HEK293 (cell line): ENCODE measurements at regions not wholly inside any gene's neighbourhood (a gene's known extent, or its start where the extent isn't known, plus 50 kb on each side); places are given as distances from the start of the nearest gene placed in this dataset.

Source experiments
- CTCF ChIA-PET: fragments of 350-600 bp; formaldehyde crosslinking; extraction: SDS; loops from one replicate; lab custom pipeline; 2021; ENCODE audit warnings: antibody characterized with exemption; lab: Yijun Ruan, JAX
- POLR2A ChIA-PET: fragments of 300-600 bp; formaldehyde crosslinking; extraction: SDS; loops from one replicate; lab custom pipeline; 2020; ENCODE audit warnings: antibody characterized with exemption, inconsistent platforms; lab: Yijun Ruan, JAX
- H3K27ac ChIP-seq: fragments of 200-500 bp; sonication (Bioruptor generic); 2 replicates; pipeline ENCODE4 v1.5.1; 2014; ENCODE audit warnings: low read depth, low read length, control low read depth, inconsistent platforms; ENCODE audit errors: extremely low read depth
- H3K36me3 ChIP-seq, 2 experiments: fragments of 200-500 bp in 1 of 2; sonication (Bioruptor generic) in 1 of 2; 1 replicate in 1 of 2; 2 replicates in 1 of 2; pipeline ENCODE4 v1.5.1; 2014 to 2017; ENCODE audit warnings: inconsistent platforms in 2 of 2, low read length in 2 of 2; ENCODE audit not compliant: control insufficient read depth in 2 of 2, insufficient read depth in 1 of 2
- H3K4me1 ChIP-seq: fragments of 200-500 bp; sonication (Bioruptor generic); 2 replicates; pipeline ENCODE4 v1.5.1; 2014; ENCODE audit warnings: mild to moderate bottlenecking, low read length, inconsistent platforms; ENCODE audit not compliant: control insufficient read depth, insufficient read depth
- H3K4me3 ChIP-seq: 2 replicates; pipeline ENCODE4 v1.5.1; 2011; ENCODE audit warnings: low read depth, mild to moderate bottlenecking, control low read depth, low read length, moderate library complexity
- H3K9me3 ChIP-seq: fragments of 200-500 bp; sonication (Bioruptor generic); 2 replicates; pipeline ENCODE4 v1.5.1; 2014; ENCODE audit warnings: low read depth, low read length, inconsistent platforms; ENCODE audit not compliant: control insufficient read depth, insufficient read depth
- CTCF ChIP-seq: fragments of 450-650 bp; formaldehyde crosslinking; IDR thresholded peaks from 2 replicates; pipeline ENCODE4 v1.5.1; 2016; ENCODE audit warnings: missing biosample characterization, missing genetic modification characterization
- EGR2 ChIP-seq: fragments of 450-650 bp; formaldehyde crosslinking; IDR thresholded peaks from 2 replicates; pipeline ENCODE4 v1.5.1; 2016; ENCODE audit warnings: low read depth, missing biosample characterization, missing genetic modification characterization
- GLIS2 ChIP-seq: fragments of 450-650 bp; formaldehyde crosslinking; IDR thresholded peaks from 2 replicates; pipeline ENCODE4 v1.5.1; 2016; ENCODE audit warnings: missing biosample characterization, missing genetic modification characterization
- KLF1 ChIP-seq: fragments of 450-650 bp; formaldehyde crosslinking; IDR thresholded peaks from 2 replicates; pipeline ENCODE4 v1.5.1; 2016; ENCODE audit warnings: missing biosample characterization, missing genetic modification characterization
- KLF17 ChIP-seq: fragments of 450-650 bp; formaldehyde crosslinking; IDR thresholded peaks from 2 replicates; pipeline ENCODE4 v1.5.1; 2016; ENCODE audit warnings: missing biosample characterization, missing genetic modification characterization
- OSR2 ChIP-seq: fragments of 450-650 bp; formaldehyde crosslinking; IDR thresholded peaks from 2 replicates; pipeline ENCODE4 v1.5.1; 2016; ENCODE audit warnings: missing biosample characterization, missing genetic modification characterization
- PRDM10 ChIP-seq: fragments of 450-650 bp; formaldehyde crosslinking; IDR thresholded peaks from 2 replicates; pipeline ENCODE4 v1.5.1; 2016; ENCODE audit warnings: missing biosample characterization, missing genetic modification characterization
- PRDM2 ChIP-seq: fragments of 450-650 bp; formaldehyde crosslinking; IDR thresholded peaks from 2 replicates; pipeline ENCODE4 v1.5.1; 2016; ENCODE audit warnings: missing biosample characterization, missing genetic modification characterization, borderline replicate concordance
- SP7 ChIP-seq: fragments of 450-650 bp; formaldehyde crosslinking; IDR thresholded peaks from 2 replicates; pipeline ENCODE4 v1.5.1; 2016; ENCODE audit warnings: missing biosample characterization, missing genetic modification characterization
- TCF7L2 ChIP-seq: IDR thresholded peaks from 2 replicates; pipeline ENCODE4 v1.6.1; 2011; ENCODE audit warnings: low read depth, mild to moderate bottlenecking, inconsistent platforms, low read length, moderate library complexity, borderline replicate concordance
- ZNF223 ChIP-seq: fragments of 450-650 bp; formaldehyde crosslinking; IDR thresholded peaks from 2 replicates; pipeline ENCODE4 v1.5.1; 2016; ENCODE audit warnings: missing biosample characterization, missing genetic modification characterization
- ZNF416 ChIP-seq: fragments of 450-650 bp; formaldehyde crosslinking; IDR thresholded peaks from 2 replicates; pipeline ENCODE4 v1.5.1; 2016; ENCODE audit warnings: missing biosample characterization, missing genetic modification characterization
- ZNF423 ChIP-seq: fragments of 450-650 bp; formaldehyde crosslinking; IDR thresholded peaks from 2 replicates; pipeline ENCODE4 v1.5.1; 2016; ENCODE audit warnings: missing biosample characterization, missing genetic modification characterization
- ZNF645 ChIP-seq: fragments of 450-650 bp; formaldehyde crosslinking; IDR thresholded peaks from 2 replicates; pipeline ENCODE4; 2016; ENCODE audit warnings: missing biosample characterization, missing genetic modification characterization
- ZNF704 ChIP-seq: fragments of 450-650 bp; formaldehyde crosslinking; IDR thresholded peaks from 2 replicates; pipeline ENCODE4 v1.5.1; 2016; ENCODE audit warnings: missing biosample characterization, missing genetic modification characterization
- ZNF707 ChIP-seq: fragments of 450-650 bp; formaldehyde crosslinking; IDR thresholded peaks from 2 replicates; pipeline ENCODE4 v1.5.1; 2016; ENCODE audit warnings: missing biosample characterization, missing genetic modification characterization
- ZNF768 ChIP-seq: fragments of 450-650 bp; formaldehyde crosslinking; IDR thresholded peaks from 2 replicates; pipeline ENCODE4 v1.5.1; 2018; ENCODE audit warnings: missing biosample characterization, mild to moderate bottlenecking, missing genetic modification characterization
- ZSCAN18 ChIP-seq: fragments of 450-650 bp; formaldehyde crosslinking; IDR thresholded peaks from 2 replicates; pipeline ENCODE4 v1.5.1; 2016; ENCODE audit warnings: missing biosample characterization, missing genetic modification characterization

- TF ChIP-seq PRDM2 (tag by site-specific recombination) (no peak), CTCF (tag by site-specific recombination) (no peak), ZNF645 (tag by site-specific recombination) (no peak), ZNF704 (tag by site-specific recombination) (no peak), PRDM10 (tag by site-specific recombination) (no peak)
Observed at GRCh38 chr5:84603568-84604185, 219.0 kb upstream of the EDIL3 start (continued).

GRCh38 chr5:84602371-84602771, 217.7 kb upstream of the EDIL3 start:
- CTCF ChIA-PET = no interaction called here
- no peaks in the 10 kb centered on the region for H3K9me3 ChIP-seq
- H3K36me3 ChIP-seq = no peaks in the 10 kb centered on the region
- no peak overlapping the region for H3K27ac ChIP-seq
- POLR2A ChIA-PET = no interaction called here
- H3K4me1 ChIP-seq = no peaks in the 10 kb centered on the region
- H3K4me3 ChIP-seq = no peak overlapping the region
- no peak for TF ChIP-seq TCF7L2
- TF ChIP-seq ZNF707 (tag by site-specific recombination) = no peak
- no peak for TF ChIP-seq ZNF416 (tag by site-specific recombination)
- TF ChIP-seq KLF17 (tag by site-specific recombination) = no peak
- no peak for TF ChIP-seq OSR2 (tag by site-specific recombination)
- TF ChIP-seq ZNF423 = no peak
- TF ChIP-seq EGR2 (tag by site-specific recombination) = no peak
- no peak for TF ChIP-seq ZNF768 (tag by site-specific recombination)
- no peak for TF ChIP-seq ZSCAN18
- TF ChIP-seq SP7 (tag by site-specific recombination) = no peak
- no peak for TF ChIP-seq GLIS2 (tag by site-specific recombination)
- TF ChIP-seq KLF1 (tag by site-specific recombination) = no peak
- no peak for TF ChIP-seq ZNF223 (tag by site-specific recombination)
